ENCODE measurements at regions not wholly inside any gene's neighbourhood (a gene's known extent, or its start where the extent isn't known, plus 50 kb on each side); places are given as distances from the start of the nearest gene placed in this dataset.

DNA sequence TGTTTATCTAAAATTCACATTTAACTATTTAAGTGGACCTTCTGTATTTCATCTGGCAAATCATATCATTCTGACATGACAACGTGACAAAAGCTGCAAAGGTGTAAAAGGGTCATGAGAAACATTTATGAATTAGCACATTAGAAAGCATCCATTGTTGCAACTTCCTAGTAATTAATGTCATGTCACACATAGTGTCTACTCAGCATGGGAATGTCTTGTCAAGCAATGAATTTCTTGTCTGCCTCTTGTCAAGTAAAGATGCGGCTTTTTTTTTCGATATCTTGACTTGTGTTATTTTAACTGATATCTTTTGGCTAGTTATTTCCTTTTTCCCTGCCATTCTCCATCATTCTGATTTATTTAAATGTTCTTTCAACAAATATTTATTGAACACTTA is 463.5 kb upstream of the CXorf51B start:
- TF ChIP-seq CTCF (IDR thresholded peaks at IDR 0.05; ENCODE audit: low read depth, low read length) (no peak), MAX (IDR thresholded peaks at IDR 0.05; ENCODE audit: low read depth, low read length) (no peak), MYC (IDR thresholded peaks at IDR 0.05; ENCODE audit: low read depth, low read length) (no peak), POLR2A (IDR thresholded peaks at IDR 0.05; ENCODE audit: extremely low read depth, insufficient read length) (no peak)
- H3K4me3 ChIP-seq (ENCODE audit: low read depth, low read length) = no peak overlapping the region
- DNase-seq (ENCODE audit: low read depth) = no peak

DNA sequence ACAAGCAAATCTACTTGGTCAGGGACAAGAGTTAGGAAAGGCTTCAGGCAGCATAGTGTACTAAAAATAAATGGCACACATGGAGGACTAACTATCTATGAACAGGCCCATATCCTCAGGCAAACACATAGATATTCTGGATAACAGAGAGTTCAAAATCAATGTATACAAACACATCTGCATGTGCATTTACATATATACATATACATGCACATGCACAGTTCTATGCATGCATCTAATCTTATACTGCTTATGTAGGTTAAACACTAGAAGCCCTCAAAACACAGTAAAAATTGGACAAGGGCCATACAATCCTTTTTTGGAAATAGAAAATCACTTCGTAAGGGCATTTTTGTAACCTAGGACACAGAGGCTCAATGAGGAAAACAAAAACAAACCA is 458.0 kb upstream of the CXorf51B start:
- H3K4me3 ChIP-seq (ENCODE audit: low read depth, low read length) = no peak overlapping the region
- TF ChIP-seq POLR2A (IDR thresholded peaks at IDR 0.05; ENCODE audit: extremely low read depth, insufficient read length) (no peak), CTCF (IDR thresholded peaks at IDR 0.05; ENCODE audit: low read depth, low read length) (no peak), MYC (IDR thresholded peaks at IDR 0.05; ENCODE audit: low read depth, low read length) (no peak), MAX (IDR thresholded peaks at IDR 0.05; ENCODE audit: low read depth, low read length) (no peak)
- no peak for DNase-seq (ENCODE audit: low read depth)

GRCh38 chrX:146355440-146355839 is 454.1 kb upstream of the CXorf51B start:
- DNase-seq (ENCODE audit: low read depth) = no peak
- no peak for TF ChIP-seq POLR2A (IDR thresholded peaks at IDR 0.05; ENCODE audit: extremely low read depth, insufficient read length)
- no peak for TF ChIP-seq MYC (IDR thresholded peaks at IDR 0.05; ENCODE audit: low read depth, low read length)
- TF ChIP-seq MAX (IDR thresholded peaks at IDR 0.05; ENCODE audit: low read depth, low read length) = no peak
- no peak for TF ChIP-seq CTCF (IDR thresholded peaks at IDR 0.05; ENCODE audit: low read depth, low read length)

GRCh38 chrX:146363919-146364318 is 445.7 kb upstream of the CXorf51B start:
- DNase-seq (ENCODE audit: low read depth) = no peak
- H3K4me3 ChIP-seq (ENCODE audit: low read depth, low read length) = no peak overlapping the region
- TF ChIP-seq POLR2A (IDR thresholded peaks at IDR 0.05; ENCODE audit: extremely low read depth, insufficient read length) (no peak), MAX (IDR thresholded peaks at IDR 0.05; ENCODE audit: low read depth, low read length) (no peak), MYC (IDR thresholded peaks at IDR 0.05; ENCODE audit: low read depth, low read length) (no peak), CTCF (IDR thresholded peaks at IDR 0.05; ENCODE audit: low read depth, low read length) (no peak)

More at GRCh38 chrX:146355440-146355839, 454.1 kb upstream of the CXorf51B start:
- no peak overlapping the region for H3K4me3 ChIP-seq (ENCODE audit: low read depth, low read length)

DNA sequence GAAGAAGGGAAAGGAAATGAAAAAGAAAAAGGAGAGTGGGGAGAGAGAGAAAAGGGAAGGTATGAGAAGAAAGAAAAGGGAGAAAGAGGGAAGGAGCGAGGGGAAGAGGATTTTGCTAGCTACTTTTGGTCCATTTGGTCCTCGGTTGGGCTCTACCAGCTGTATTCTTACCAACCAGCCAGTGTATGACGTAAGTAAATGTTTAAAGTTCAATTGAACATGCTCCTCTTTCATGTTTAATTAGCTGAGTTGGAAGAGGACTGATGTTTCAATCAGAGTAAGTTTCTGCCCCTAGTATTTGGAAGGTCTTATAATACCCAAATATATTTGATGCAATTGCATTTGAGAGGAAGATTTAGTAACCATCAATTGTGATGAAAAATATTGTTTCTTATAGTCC is 424.0 kb upstream of the CXorf51B start:
- no peak for DNase-seq (ENCODE audit: low read depth)
- no peak overlapping the region for H3K4me3 ChIP-seq (ENCODE audit: low read depth, low read length)
- TF ChIP-seq POLR2A (IDR thresholded peaks at IDR 0.05; ENCODE audit: extremely low read depth, insufficient read length) (no peak), CTCF (IDR thresholded peaks at IDR 0.05; ENCODE audit: low read depth, low read length) (no peak), MAX (IDR thresholded peaks at IDR 0.05; ENCODE audit: low read depth, low read length) (no peak), MYC (IDR thresholded peaks at IDR 0.05; ENCODE audit: low read depth, low read length) (no peak)

GRCh38 chrX:146396409-146396808 is 413.2 kb upstream of the CXorf51B start:
- no peak overlapping the region for H3K4me3 ChIP-seq (ENCODE audit: low read depth, low read length)
- TF ChIP-seq MAX (IDR thresholded peaks at IDR 0.05; ENCODE audit: low read depth, low read length) = no peak
- TF ChIP-seq POLR2A (IDR thresholded peaks at IDR 0.05; ENCODE audit: extremely low read depth, insufficient read length) = no peak
- TF ChIP-seq CTCF (IDR thresholded peaks at IDR 0.05; ENCODE audit: low read depth, low read length) = no peak
- no peak for TF ChIP-seq MYC (IDR thresholded peaks at IDR 0.05; ENCODE audit: low read depth, low read length)
- peak; percentile 5 for DNase-seq (ENCODE audit: low read depth)
